PC-9 (cell line): ENCODE measurements at regions not wholly inside any gene's neighbourhood (a gene's known extent, or its start where the extent isn't known, plus 50 kb on each side); places are given as distances from the start of the nearest gene placed in this dataset.

Experiments used
- CTCF ChIP-seq: fragments of 200-600 bp; sonication (generic); conservative IDR thresholded peaks from 2 replicates; pipeline ENCODE4 v1.6.1; 2017; ENCODE audit warnings: mixed run types, antibody characterized with exemption, mild to moderate bottlenecking, moderate library complexity
- EZH2 ChIP-seq: fragments of 200-600 bp; sonication (generic); IDR thresholded peaks from 2 replicates; pipeline ENCODE4 v1.8.0; 2017; ENCODE audit warnings: antibody characterized with exemption, low read depth

GRCh38 chr2:7242189-7242867 lies 325.1 kb downstream of the RNF144A start:
- TF ChIP-seq CTCF (no peak), EZH2 (no peak)
